D721Med (cell line): ENCODE measurements at regions not wholly inside any gene's neighbourhood (a gene's known extent, or its start where the extent isn't known, plus 50 kb on each side); places are given as distances from the start of the nearest gene placed in this dataset.

ENCODE experiments used
- DNase-seq: peaks from one replicate; pipeline ENCODE4 v3.0.0; 2011; ENCODE audit warnings: low spot score; ENCODE audit not compliant: insufficient read length
- FAIRE-seq: peaks from 2 replicates; lab custom pipeline; 2011; peaks lifted over from hg19 to GRCh38; lab: Jason Lieb, UNC
- CTCF ChIP-seq: IDR thresholded peaks from 2 replicates; pipeline ENCODE4 v1.5.1; 2012; ENCODE audit warnings: mild to moderate bottlenecking, control low read depth; ENCODE audit not compliant: insufficient read depth; ENCODE audit errors: missing control alignments

GRCh38 chr4:125482822-125483221 lies 168.1 kb downstream of the FAT4 start:
- DNase-seq (no peak), FAIRE-seq (no peak)
- no peak for TF ChIP-seq CTCF

GRCh38 chr4:125483278-125483677 lies 168.5 kb downstream of the FAT4 start:
- no peak for TF ChIP-seq CTCF
- no peak for DNase-seq
- no peak for FAIRE-seq

GRCh38 chr4:125484912-125485311 lies 170.2 kb downstream of the FAT4 start:
- DNase-seq (no peak), FAIRE-seq (no peak)
- no peak for TF ChIP-seq CTCF

GRCh38 chr4:125486351-125486750 lies 171.6 kb downstream of the FAT4 start:
- DNase-seq (no peak), FAIRE-seq (no peak)
- no peak for TF ChIP-seq CTCF

GRCh38 chr4:125489952-125490690 lies 175.4 kb downstream of the FAT4 start:
- TF ChIP-seq CTCF, result no peak
- FAIRE-seq, result no peak
- no peak for DNase-seq

GRCh38 chr4:125492957-125493356 lies 178.2 kb downstream of the FAT4 start:
- FAIRE-seq (no peak), DNase-seq (no peak)
- no peak for TF ChIP-seq CTCF

GRCh38 chr4:125497861-125498260 lies 183.1 kb downstream of the FAT4 start:
- no peak for TF ChIP-seq CTCF
- FAIRE-seq, result no peak

More at GRCh38 chr4:125497861-125498260, 183.1 kb downstream of the FAT4 start:
- no peak for DNase-seq
